H1 (cell line): ENCODE measurements at regions not wholly inside any gene's neighbourhood (a gene's known extent, or its start where the extent isn't known, plus 50 kb on each side); places are given as distances from the start of the nearest gene placed in this dataset.

Experiments
- CTCF ChIA-PET: fragments of 300-600 bp; sonication (Branson Sonifier 250); formaldehyde crosslinking; loops from one replicate; lab custom pipeline; 2021; ENCODE audit not compliant: partially characterized antibody; lab: Charles Lee
- POLR2A ChIA-PET: fragments of 300-600 bp; sonication (Branson Sonifier 250); formaldehyde crosslinking; loops from one replicate; lab custom pipeline; 2021; ENCODE audit warnings: inconsistent platforms; ENCODE audit not compliant: partially characterized antibody; lab: Charles Lee
- DNase-seq, 2 experiments: peaks; one replicate each; pipeline versions ENCODE4 v3.0.0 to v3.0.0-alpha.2; 2010 to 2022; ENCODE audit warnings: low spot score in 2 of 2, low read depth in 1 of 2, mixed read lengths in 1 of 2
- FAIRE-seq: peaks from 2 replicates; lab custom pipeline; 2011; peaks lifted over from hg19 to GRCh38; lab: Jason Lieb, UNC
- H2AFZ ChIP-seq: 2 replicates; pipeline ENCODE4 v1.8.1; 2012; ENCODE audit warnings: low read length, inconsistent platforms
- H2AK5ac ChIP-seq: 2 replicates; pipeline ENCODE4 v1.6.1; 2013; ENCODE audit warnings: low read depth, low read length
- H2BK120ac ChIP-seq: replicated peaks from 2 replicates; pipeline ENCODE3; 2013; ENCODE audit warnings: low read depth, low read length, inconsistent platforms
- H2BK12ac ChIP-seq: 2 replicates; pipeline ENCODE4 v1.6.1; 2013; ENCODE audit warnings: low read depth, low read length
- H2BK15ac ChIP-seq: 2 replicates; pipeline ENCODE4 v1.6.1; 2013; ENCODE audit warnings: low read length
- H2BK20ac ChIP-seq: 2 replicates; pipeline ENCODE4 v1.6.1; 2013; ENCODE audit warnings: low read length
- H2BK5ac ChIP-seq: 2 replicates; pipeline ENCODE4 v1.6.1; 2013; ENCODE audit warnings: low read depth, low read length
- H3K14ac ChIP-seq: 2 replicates; pipeline ENCODE4 v1.6.1; 2013; ENCODE audit warnings: inconsistent platforms; ENCODE audit not compliant: insufficient read length
- H3K18ac ChIP-seq: 2 replicates; pipeline ENCODE4 v1.6.1; 2013; ENCODE audit warnings: low read length; ENCODE audit errors: extremely low read depth
- H3K23ac ChIP-seq: 2 replicates; pipeline ENCODE4 v1.6.1; 2013; ENCODE audit warnings: inconsistent platforms; ENCODE audit not compliant: insufficient read length
- H3K23me2 ChIP-seq: 2 replicates; pipeline ENCODE4 v1.6.1; 2013; ENCODE audit warnings: low read depth, low read length
- H3K27ac ChIP-seq: 2 replicates; pipeline ENCODE4 v1.6.1; 2011; ENCODE audit warnings: low read depth, low read length, inconsistent platforms
- H3K27me3 ChIP-seq, 4 experiments: replicated peaks in 1 of 4; 1 replicate in 1 of 4; 2 replicates in 3 of 4; pipeline versions ENCODE4 v1.6.1 to v1.8.1; 2011 to 2013; ENCODE audit warnings: low read length in 3 of 4, mild to moderate bottlenecking in 3 of 4, inconsistent platforms in 2 of 4, mixed read lengths in 2 of 4, moderate library complexity in 1 of 4; ENCODE audit not compliant: control insufficient read depth in 3 of 4, insufficient read depth in 3 of 4; ENCODE audit errors: extremely low read depth in 1 of 4
- H3K36me3 ChIP-seq, 4 experiments: 2 replicates each; pipeline versions ENCODE4 v1.6.1 to v1.8.1; 2011 to 2013; ENCODE audit warnings: mild to moderate bottlenecking in 4 of 4, low read length in 3 of 4, moderate library complexity in 2 of 4, control low read depth in 1 of 4, inconsistent platforms in 1 of 4; ENCODE audit not compliant: insufficient read depth in 4 of 4, control insufficient read depth in 2 of 4
- H3K4ac ChIP-seq: replicated peaks from 2 replicates; pipeline ENCODE3; 2013; ENCODE audit warnings: low read length, low read depth, mixed read lengths, inconsistent platforms; ENCODE audit not compliant: insufficient read length
- H3K4me1 ChIP-seq, 4 experiments: replicated peaks in 1 of 4; 1 replicate in 1 of 4; 2 replicates in 3 of 4; pipeline versions ENCODE4 v1.6.1 to v1.8.1; 2011 to 2013; ENCODE audit warnings: low read length in 3 of 4, inconsistent platforms in 2 of 4, mixed read lengths in 1 of 4; ENCODE audit not compliant: insufficient read depth in 4 of 4, control insufficient read depth in 3 of 4
- H3K4me2 ChIP-seq, 2 experiments: 2 replicates each; pipeline versions ENCODE4 v1.6.1 to v1.8.1; 2011 to 2013; ENCODE audit warnings: low read depth in 2 of 2, low read length in 2 of 2, control low read depth in 1 of 2, inconsistent platforms in 1 of 2, mild to moderate bottlenecking in 1 of 2; ENCODE audit not compliant: insufficient read depth in 1 of 2
- H3K4me3 ChIP-seq, 4 experiments: fragments of 200-600, 300-600 bp in 1 of 4; sonication (generic), shearing (Covaris generic), sonication (Bioruptor Twin) in 1 of 4; 2 replicates each; pipeline versions ENCODE4 v1.5.1 to v1.8.1; 2011 to 2016; ENCODE audit warnings: low read length in 4 of 4, low read depth in 3 of 4, control low read depth in 2 of 4, inconsistent platforms in 2 of 4, mild to moderate bottlenecking in 2 of 4, mixed read lengths in 1 of 4, moderate library complexity in 1 of 4; ENCODE audit not compliant: insufficient read depth in 2 of 4; ENCODE audit errors: extremely low read depth in 1 of 4
- H3K56ac ChIP-seq: replicated peaks from 2 replicates; pipeline ENCODE3; 2013; ENCODE audit warnings: low read depth, mild to moderate bottlenecking, mixed read lengths, low read length, inconsistent platforms; ENCODE audit not compliant: insufficient read length
- H3K79me1 ChIP-seq: 2 replicates; pipeline ENCODE4 v1.6.1; 2013; ENCODE audit warnings: low read depth, low read length, control low read depth
- H3K79me2 ChIP-seq, 2 experiments: 2 replicates each; pipeline versions ENCODE4 v1.6.1 to v1.8.1; 2012 to 2013; ENCODE audit warnings: low read length in 2 of 2, mild to moderate bottlenecking in 2 of 2, inconsistent platforms in 1 of 2; ENCODE audit not compliant: insufficient read depth in 2 of 2, control insufficient read depth in 1 of 2
- H3K9ac ChIP-seq, 4 experiments: replicated peaks in 1 of 4; 1 replicate in 1 of 4; 2 replicates in 3 of 4; pipeline versions ENCODE4 v1.6.1 to v1.8.1; 2011 to 2013; ENCODE audit warnings: low read depth in 3 of 4, low read length in 3 of 4, control low read depth in 2 of 4, mild to moderate bottlenecking in 2 of 4, moderate library complexity in 2 of 4, inconsistent platforms in 1 of 4; ENCODE audit errors: extremely low read depth in 1 of 4
- H3K9me3 ChIP-seq, 2 experiments: 2 replicates each; pipeline versions ENCODE4 v1.6.1 to v1.8.1; 2012 to 2013; ENCODE audit warnings: mild to moderate bottlenecking in 2 of 2, moderate library complexity in 2 of 2, control low read depth in 1 of 2, inconsistent platforms in 1 of 2, low read depth in 1 of 2, low read length in 1 of 2, mixed read lengths in 1 of 2; ENCODE audit not compliant: insufficient read depth in 2 of 2
- H4K20me1 ChIP-seq, 2 experiments: replicated peaks in 1 of 2; 2 replicates each; pipeline versions ENCODE3 to v1.8.1; 2011 to 2013; ENCODE audit warnings: inconsistent platforms in 2 of 2, low read length in 2 of 2, mild to moderate bottlenecking in 1 of 2; ENCODE audit not compliant: insufficient read depth in 2 of 2, control insufficient read depth in 1 of 2
- H4K5ac ChIP-seq: 2 replicates; pipeline ENCODE4 v1.6.1; 2013; ENCODE audit warnings: low read length, low read depth, mixed read lengths, inconsistent platforms; ENCODE audit not compliant: insufficient read length
- H4K8ac ChIP-seq: 2 replicates; pipeline ENCODE4 v1.8.0; 2013; ENCODE audit warnings: mild to moderate bottlenecking, moderate library complexity, low read length, inconsistent platforms; ENCODE audit not compliant: insufficient read depth; ENCODE audit errors: extremely low read depth
- H4K91ac ChIP-seq: replicated peaks from 2 replicates; pipeline ENCODE3; 2013; ENCODE audit warnings: low read length, mixed read lengths, inconsistent platforms; ENCODE audit not compliant: insufficient read length
- ASH2L ChIP-seq: fragments of 200-600, 300-600 bp; sonication (generic); IDR thresholded peaks from one replicate; pipeline ENCODE4 v1.7.1; 2017; ENCODE audit warnings: low read length
- BRCA1 ChIP-seq: IDR thresholded peaks from 2 replicates; pipeline ENCODE4 v1.6.1; 2012; ENCODE audit warnings: low read depth, low read length, improper control_type of control experiment
- CBX8 ChIP-seq: fragments of 300-800, 300-1000 bp; sonication (generic); IDR thresholded peaks from 2 replicates; pipeline ENCODE4 v1.7.1; 2016; ENCODE audit warnings: low read depth, low read length, borderline replicate concordance
- CHD1 ChIP-seq: IDR thresholded peaks from 2 replicates; pipeline ENCODE4 v1.6.1; 2012; ENCODE audit warnings: low read depth, low read length, improper control_type of control experiment
- FOSL1 ChIP-seq: IDR thresholded peaks from 2 replicates; pipeline ENCODE4 v1.6.1; 2011; ENCODE audit warnings: mild to moderate bottlenecking, low read depth, low read length, moderate library complexity; ENCODE audit not compliant: insufficient read depth
- KDM1A ChIP-seq: fragments of 200-600, 300-600 bp; sonication (generic); IDR thresholded peaks from 2 replicates; pipeline ENCODE4 v1.7.1; 2016; ENCODE audit warnings: mild to moderate bottlenecking, low read length, borderline replicate concordance
- POLR2A ChIP-seq, 2 experiments: IDR thresholded peaks; 1 replicate in 1 of 2; 2 replicates in 1 of 2; pipeline ENCODE4 v1.6.1; 2011; ENCODE audit warnings: low read depth in 2 of 2, low read length in 2 of 2, mild to moderate bottlenecking in 2 of 2; ENCODE audit errors: control extremely low read depth in 1 of 2
- POU5F1 ChIP-seq: IDR thresholded peaks from 2 replicates; pipeline ENCODE4 v1.6.1; 2011; ENCODE audit warnings: low read depth, mild to moderate bottlenecking, low read length, moderate library complexity
- RNF2 ChIP-seq: fragments of 200-900, 300-1000 bp; sonication (generic); IDR thresholded peaks from 2 replicates; pipeline ENCODE4 v1.7.1; 2016; ENCODE audit warnings: borderline replicate concordance, low read depth, mild to moderate bottlenecking, antibody characterized with exemption, low read length; ENCODE audit not compliant: poor library complexity, severe bottlenecking; ENCODE audit errors: missing control alignments
- TAF1 ChIP-seq: IDR thresholded peaks from 2 replicates; pipeline ENCODE4 v1.6.1; 2011; ENCODE audit warnings: mild to moderate bottlenecking, low read depth, low read length
- TCF12 ChIP-seq: IDR thresholded peaks from 2 replicates; pipeline ENCODE4 v1.6.1; 2011; ENCODE audit warnings: low read depth, mild to moderate bottlenecking, low read length
- YY1 ChIP-seq: IDR thresholded peaks from 2 replicates; pipeline ENCODE4 v1.6.1; 2011; ENCODE audit warnings: low read depth, mild to moderate bottlenecking, low read length
- WGBS, 2 experiments: shearing (Covaris generic) in 1 of 2; methylation state at CpG; one replicate each; pipeline versions ENCODE4 v1.1.6 to v1.1.7; 2013 to 2015; ENCODE audit warnings: low lambda C conversion rate in 2 of 2, mixed read lengths in 2 of 2, inconsistent platforms in 1 of 2, low coverage in 1 of 2, missing lambda C conversion rate in 1 of 2; ENCODE audit not compliant: insufficient replicate concordance in 2 of 2, insufficient coverage in 1 of 2, insufficient read length in 1 of 2; ENCODE audit errors: extremely low coverage in 1 of 2, missing lambda C conversion rate in 1 of 2; 5-methylcytosine and 5-hydroxymethylcytosine counted together
- TF ChIP-seq, protein P1 (sequence below), 3 experiments: IDR thresholded peaks; 1 replicate in 2 of 3; 2 replicates in 1 of 3; pipeline versions ENCODE4 v1.5.1 to v1.6.1; 2011; ENCODE audit warnings: low read length in 3 of 3, mild to moderate bottlenecking in 3 of 3, inconsistent platforms in 2 of 3, low read depth in 1 of 3, moderate library complexity in 1 of 3; ENCODE audit not compliant: insufficient read depth in 1 of 3; ENCODE audit errors: control extremely low read depth in 1 of 3

GRCh38 chr18:75854174-75854573 lies 426.7 kb upstream of the SMIM21 start:
- no peak overlapping the region for H2AFZ ChIP-seq
- H4K8ac ChIP-seq: no peak overlapping the region
- no peak overlapping the region for H3K56ac ChIP-seq
- H3K23me2 ChIP-seq: no peaks in the 10 kb centered on the region
- no peak overlapping the region for H2BK5ac ChIP-seq
- H4K20me1 ChIP-seq: no peaks in the 10 kb centered on the region
- H2BK15ac ChIP-seq: no peak overlapping the region
- no peak overlapping the region for H2BK12ac ChIP-seq
- no peaks in the 10 kb centered on the region for H3K27me3 ChIP-seq
- no peak overlapping the region for H3K23ac ChIP-seq
- H3K14ac ChIP-seq: no peak overlapping the region
- H4K5ac ChIP-seq: no peak overlapping the region
- no peak for FAIRE-seq
- ChIA-PET CTCF (interaction anchor here (0.6 to 1.3 kb wide), 22 partner anchors 12 to 950 kb away, joined by 3 to 6 read pairs (median 3); no protein-coding TSS in a partner anchor), POLR2A (no interaction called here)
- no peaks in the 10 kb centered on the region; a peak in 1 of 4 replicates for H3K9me3 ChIP-seq
- H3K79me2 ChIP-seq: no peaks in the 10 kb centered on the region
- no peak overlapping the region for H3K27ac ChIP-seq
- H4K91ac ChIP-seq: no peak overlapping the region
- no peaks in the 10 kb centered on the region for H3K79me1 ChIP-seq
- DNase-seq: peak; percentile 47 to 79
- no peaks in the 10 kb centered on the region for H3K36me3 ChIP-seq
- no peaks in the 10 kb centered on the region for H3K4me1 ChIP-seq
- no peak overlapping the region for H3K4me3 ChIP-seq
- no peak overlapping the region for H3K4me2 ChIP-seq
- 73% methylated on average over 4 of the region's 4 CpGs; no CpG with 5 or more reads in 1 of the 2 experiments for WGBS, 2 experiments
- H3K9ac ChIP-seq: no peak overlapping the region
- no peak overlapping the region for H3K18ac ChIP-seq
- H2BK20ac ChIP-seq: no peak overlapping the region
- no peak overlapping the region for H2BK120ac ChIP-seq
- H2AK5ac ChIP-seq: no peak overlapping the region
- no peak overlapping the region for H3K4ac ChIP-seq
- TF ChIP-seq CBX8: no peak
- TF ChIP-seq, protein P1, sequence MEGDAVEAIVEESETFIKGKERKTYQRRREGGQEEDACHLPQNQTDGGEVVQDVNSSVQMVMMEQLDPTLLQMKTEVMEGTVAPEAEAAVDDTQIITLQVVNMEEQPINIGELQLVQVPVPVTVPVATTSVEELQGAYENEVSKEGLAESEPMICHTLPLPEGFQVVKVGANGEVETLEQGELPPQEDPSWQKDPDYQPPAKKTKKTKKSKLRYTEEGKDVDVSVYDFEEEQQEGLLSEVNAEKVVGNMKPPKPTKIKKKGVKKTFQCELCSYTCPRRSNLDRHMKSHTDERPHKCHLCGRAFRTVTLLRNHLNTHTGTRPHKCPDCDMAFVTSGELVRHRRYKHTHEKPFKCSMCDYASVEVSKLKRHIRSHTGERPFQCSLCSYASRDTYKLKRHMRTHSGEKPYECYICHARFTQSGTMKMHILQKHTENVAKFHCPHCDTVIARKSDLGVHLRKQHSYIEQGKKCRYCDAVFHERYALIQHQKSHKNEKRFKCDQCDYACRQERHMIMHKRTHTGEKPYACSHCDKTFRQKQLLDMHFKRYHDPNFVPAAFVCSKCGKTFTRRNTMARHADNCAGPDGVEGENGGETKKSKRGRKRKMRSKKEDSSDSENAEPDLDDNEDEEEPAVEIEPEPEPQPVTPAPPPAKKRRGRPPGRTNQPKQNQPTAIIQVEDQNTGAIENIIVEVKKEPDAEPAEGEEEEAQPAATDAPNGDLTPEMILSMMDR (IDR thresholded peaks at IDR 0.05; ENCODE audit: control extremely low read depth in 1 of 3, insufficient read depth in 1 of 3, low read depth in 1 of 3, low read length in 3 of 3): peak; percentile 57 to 74 (median 65)
- no peak for TF ChIP-seq RNF2
- TF ChIP-seq TCF12: no peak
- TF ChIP-seq YY1: no peak
- no peak for TF ChIP-seq TAF1
- no peak for TF ChIP-seq KDM1A
- TF ChIP-seq ASH2L: no peak
- TF ChIP-seq FOSL1: no peak
- no peak for TF ChIP-seq POLR2A (IDR thresholded peaks at IDR 0.05; ENCODE audit: control extremely low read depth in 1 of 2, low read depth in 2 of 2, low read length in 2 of 2)
- no peak for TF ChIP-seq BRCA1
- no peak for TF ChIP-seq POU5F1
- TF ChIP-seq CHD1: no peak
